Progenitor cell of endocrine pancreas (in vitro differentiated cells): ENCODE measurements at regions not wholly inside any gene's neighbourhood (a gene's known extent, or its start where the extent isn't known, plus 50 kb on each side); places are given as distances from the start of the nearest gene placed in this dataset.
"Not testable (repeated sequence)": the region's sequence is repeated elsewhere in the genome, so short reads cannot be mapped to it uniquely, and the experiment has no call there.

Experiments
- DNase-seq: peaks from one replicate; pipeline ENCODE4 v3.0.0; 2021; ENCODE audit warnings: low spot score; ENCODE audit not compliant: unreplicated experiment
- H3K27ac Mint-ChIP-seq: 2 replicates; pipeline ENCODE4 v1.8.0; 2021; ENCODE audit warnings: mild to moderate bottlenecking, moderate library complexity, mixed read lengths
- H3K27me3 Mint-ChIP-seq: 2 replicates; pipeline ENCODE4 v1.8.0; 2021; ENCODE audit warnings: mixed read lengths
- H3K36me3 Mint-ChIP-seq: 2 replicates; pipeline ENCODE4 v1.8.0; 2022; ENCODE audit warnings: mixed read lengths; ENCODE audit not compliant: insufficient read depth
- H3K4me1 Mint-ChIP-seq: 2 replicates; pipeline ENCODE4 v1.8.0; 2021; ENCODE audit warnings: low read depth, mixed read lengths
- H3K4me3 Mint-ChIP-seq: 2 replicates; pipeline ENCODE4 v1.8.0; 2021; ENCODE audit warnings: low read depth, mild to moderate bottlenecking, moderate library complexity, mixed read lengths
- H3K9me3 Mint-ChIP-seq: 2 replicates; pipeline ENCODE4 v1.8.0; 2021; ENCODE audit warnings: low read depth, mixed read lengths
- CTCF ChIP-seq: fragments of 200-600 bp; sonication (generic); IDR thresholded peaks from one replicate; pipeline ENCODE4 v1.5.0; 2021; ENCODE audit warnings: antibody characterized with exemption, mild to moderate bottlenecking; ENCODE audit not compliant: unreplicated experiment

DNA sequence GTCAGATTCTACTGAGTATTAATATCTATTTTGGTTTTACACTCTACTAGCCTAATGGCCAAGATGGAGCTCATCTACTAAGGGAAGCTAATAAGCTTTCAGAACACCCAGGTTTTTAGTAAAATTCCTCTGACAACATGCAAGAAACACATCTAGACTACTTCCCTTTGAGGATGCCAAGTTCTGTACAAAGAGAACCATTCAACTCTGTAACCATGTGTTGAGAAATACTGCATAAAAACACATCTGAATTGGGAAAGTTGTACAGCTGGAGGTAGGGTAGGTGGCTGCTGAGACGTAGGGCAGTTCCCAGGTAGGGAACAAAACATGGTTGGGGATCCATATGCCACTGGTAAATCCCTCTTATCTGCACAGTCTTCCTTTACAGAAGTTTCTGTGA lies 66.2 kb downstream of the SC5D start:
- TF ChIP-seq CTCF: no peak
- Mint-ChIP-seq H3K36me3 (no peaks in the 10 kb centered on the region), H3K4me3 (no peak overlapping the region), H3K4me1 (peaks cover 3% of the 10 kb centered on the region), H3K27me3 (no peaks in the 10 kb centered on the region), H3K27ac (no peak overlapping the region), H3K9me3 (no peaks in the 10 kb centered on the region)
- DNase-seq: no peak

DNA sequence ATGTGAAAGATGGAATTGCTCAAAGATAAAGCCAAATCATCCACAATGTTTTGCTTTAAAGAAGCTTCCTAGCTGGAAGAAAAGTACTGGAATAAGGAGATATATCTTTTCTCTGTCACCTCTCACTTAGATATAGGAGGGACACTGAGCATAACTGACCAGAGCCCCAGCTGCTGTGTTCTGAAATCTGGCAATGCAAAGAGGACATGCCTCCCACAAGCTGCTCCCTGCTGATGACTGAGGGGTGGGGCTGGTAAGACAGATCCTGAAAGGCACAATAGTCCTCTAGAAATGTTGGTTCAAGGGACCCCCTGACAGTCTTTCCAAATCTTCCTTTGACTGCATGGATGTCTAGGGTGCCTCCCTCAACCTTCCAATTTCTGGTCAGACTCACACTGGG lies 67.0 kb downstream of the SC5D start:
- Mint-ChIP-seq H3K4me3 (no peak overlapping the region), H3K4me1 (peaks cover 3% of the 10 kb centered on the region), H3K27me3 (no peaks in the 10 kb centered on the region), H3K36me3 (no peaks in the 10 kb centered on the region), H3K27ac (no peak overlapping the region), H3K9me3 (no peaks in the 10 kb centered on the region)
- TF ChIP-seq CTCF: no peak
- DNase-seq: no peak

- not testable (repeated sequence) for H3K27me3 Mint-ChIP-seq, H3K4me1 Mint-ChIP-seq, H3K27ac Mint-ChIP-seq, H3K4me3 Mint-ChIP-seq, DNase-seq, H3K36me3 Mint-ChIP-seq, H3K9me3 Mint-ChIP-seq
These were observed 70.4 kb downstream of the SC5D start for GRCh38 chr11:121362955-121363354.

- no peak for DNase-seq
- no peak overlapping the region for H3K4me3 Mint-ChIP-seq
- H3K36me3 Mint-ChIP-seq: no peaks in the 10 kb centered on the region
- no peak for TF ChIP-seq CTCF
- H3K4me1 Mint-ChIP-seq: peaks cover 14% of the 10 kb centered on the region
- H3K9me3 Mint-ChIP-seq: no peaks in the 10 kb centered on the region
- H3K27me3 Mint-ChIP-seq: peaks cover 3% of the 10 kb centered on the region
- H3K27ac Mint-ChIP-seq: no peak overlapping the region
These were observed 72.7 kb downstream of the SC5D start for GRCh38 chr11:121365304-121365703.

DNA sequence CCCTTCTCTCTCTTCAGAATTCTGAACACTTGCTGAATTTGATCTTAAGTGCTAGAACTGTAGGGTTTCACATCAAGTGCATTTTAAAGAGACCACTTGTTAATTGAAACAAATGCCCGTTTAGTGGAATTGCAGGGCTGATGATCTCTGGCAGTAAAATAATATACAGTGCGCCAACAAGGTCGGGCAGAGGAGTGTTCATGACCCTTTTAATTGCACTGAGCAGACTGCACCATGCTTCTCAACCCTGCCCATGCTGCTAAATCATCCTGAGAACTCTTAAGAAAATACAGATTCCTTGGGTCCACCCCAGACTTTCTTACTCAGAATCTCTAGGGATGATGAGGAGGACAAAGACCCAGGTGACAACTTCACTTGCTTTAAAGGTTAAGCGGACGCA lies 73.5 kb downstream of the SC5D start:
- no peaks in the 10 kb centered on the region for H3K36me3 Mint-ChIP-seq
- DNase-seq: no peak
- no peaks in the 10 kb centered on the region for H3K9me3 Mint-ChIP-seq
- no peak overlapping the region for H3K27ac Mint-ChIP-seq
- TF ChIP-seq CTCF: no peak
- H3K27me3 Mint-ChIP-seq: peaks cover 3% of the 10 kb centered on the region
- H3K4me3 Mint-ChIP-seq: no peak overlapping the region
- H3K4me1 Mint-ChIP-seq: peaks cover 14% of the 10 kb centered on the region

DNA sequence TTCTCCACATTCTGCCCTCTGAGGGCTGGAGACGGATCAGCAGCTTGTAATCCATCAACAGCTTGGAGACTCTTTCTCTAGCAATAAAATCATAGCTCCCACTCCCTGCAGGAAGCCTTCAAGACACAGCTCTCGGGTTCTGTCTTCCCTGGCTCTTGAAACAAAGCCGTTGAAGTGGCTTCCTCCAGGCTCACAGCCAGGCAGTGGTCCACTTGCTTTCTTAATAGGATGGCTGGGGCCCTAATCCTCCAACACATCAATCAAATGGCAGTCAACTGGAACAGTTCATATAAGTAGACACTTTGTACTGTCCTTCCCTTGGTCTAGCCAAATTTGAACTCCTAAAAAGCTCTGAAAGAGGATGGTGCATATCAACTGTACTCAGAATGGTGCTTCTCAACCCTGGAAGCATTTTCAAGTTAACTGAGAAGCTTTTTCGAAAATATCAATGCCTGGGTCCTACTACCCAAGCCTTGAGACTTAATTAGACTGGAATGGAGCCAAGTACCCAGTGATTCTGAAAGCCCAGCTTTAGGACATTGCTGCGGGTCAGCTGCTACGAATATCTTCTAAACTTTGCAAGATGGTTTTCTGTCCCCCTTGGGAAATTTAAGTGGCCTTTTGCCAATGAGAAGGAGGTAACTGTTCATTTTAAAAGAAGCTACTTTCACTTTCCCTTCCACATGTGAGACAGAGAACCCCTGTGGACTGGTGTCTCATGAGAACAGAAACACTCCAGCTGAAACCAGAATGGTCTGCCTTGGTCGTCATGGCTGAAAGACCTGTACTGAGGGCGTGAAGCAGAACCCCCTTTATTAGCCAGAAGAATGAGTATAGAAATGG lies 74.7 kb downstream of the SC5D start:
- no peak overlapping the region for H3K4me3 Mint-ChIP-seq
- H3K4me1 Mint-ChIP-seq: peaks cover 14% of the 10 kb centered on the region
- no peak overlapping the region for H3K27ac Mint-ChIP-seq
- H3K9me3 Mint-ChIP-seq: no peaks in the 10 kb centered on the region
- peaks cover 3% of the 10 kb centered on the region for H3K27me3 Mint-ChIP-seq
- no peak for DNase-seq
- TF ChIP-seq CTCF: no peak
- no peaks in the 10 kb centered on the region for H3K36me3 Mint-ChIP-seq
